ENCODE measurements at regions not wholly inside any gene's neighbourhood (a gene's known extent, or its start where the extent isn't known, plus 50 kb on each side); places are given as distances from the start of the nearest gene placed in this dataset.

- TF ChIP-seq, protein P1, sequence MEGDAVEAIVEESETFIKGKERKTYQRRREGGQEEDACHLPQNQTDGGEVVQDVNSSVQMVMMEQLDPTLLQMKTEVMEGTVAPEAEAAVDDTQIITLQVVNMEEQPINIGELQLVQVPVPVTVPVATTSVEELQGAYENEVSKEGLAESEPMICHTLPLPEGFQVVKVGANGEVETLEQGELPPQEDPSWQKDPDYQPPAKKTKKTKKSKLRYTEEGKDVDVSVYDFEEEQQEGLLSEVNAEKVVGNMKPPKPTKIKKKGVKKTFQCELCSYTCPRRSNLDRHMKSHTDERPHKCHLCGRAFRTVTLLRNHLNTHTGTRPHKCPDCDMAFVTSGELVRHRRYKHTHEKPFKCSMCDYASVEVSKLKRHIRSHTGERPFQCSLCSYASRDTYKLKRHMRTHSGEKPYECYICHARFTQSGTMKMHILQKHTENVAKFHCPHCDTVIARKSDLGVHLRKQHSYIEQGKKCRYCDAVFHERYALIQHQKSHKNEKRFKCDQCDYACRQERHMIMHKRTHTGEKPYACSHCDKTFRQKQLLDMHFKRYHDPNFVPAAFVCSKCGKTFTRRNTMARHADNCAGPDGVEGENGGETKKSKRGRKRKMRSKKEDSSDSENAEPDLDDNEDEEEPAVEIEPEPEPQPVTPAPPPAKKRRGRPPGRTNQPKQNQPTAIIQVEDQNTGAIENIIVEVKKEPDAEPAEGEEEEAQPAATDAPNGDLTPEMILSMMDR (IDR thresholded peaks at IDR 0.05; ENCODE audit: unreplicated experiment) = no peak
- POLR2A ChIA-PET = no interaction called here
- H3K4me3 Mint-ChIP-seq (ENCODE audit: unreplicated experiment) = no peak overlapping the region
- DNase-seq (ENCODE audit: unreplicated experiment) = no peak
- no peaks in the 10 kb centered on the region for H3K4me1 Mint-ChIP-seq (ENCODE audit: insufficient read depth, unreplicated experiment)
- BruUV-seq (replicated peaks) = no TSS peak
- intact Hi-C loops (cut with micrococcal nuclease) = no loop called here
- H3K36me3 Mint-ChIP-seq (ENCODE audit: insufficient read depth, unreplicated experiment) = no peaks in the 10 kb centered on the region
- no peaks in the 10 kb centered on the region for H3K9me3 Mint-ChIP-seq (ENCODE audit: unreplicated experiment)
- no peak overlapping the region for H3K27ac Mint-ChIP-seq (ENCODE audit: low read depth, unreplicated experiment)
- H3K27me3 Mint-ChIP-seq (ENCODE audit: insufficient read depth, unreplicated experiment) = no peaks in the 10 kb centered on the region
- CTCF ChIA-PET = no interaction called here
Observed at GRCh38 chr3:148584438-148584837, 113.3 kb upstream of the AGTR1 start.

DNA sequence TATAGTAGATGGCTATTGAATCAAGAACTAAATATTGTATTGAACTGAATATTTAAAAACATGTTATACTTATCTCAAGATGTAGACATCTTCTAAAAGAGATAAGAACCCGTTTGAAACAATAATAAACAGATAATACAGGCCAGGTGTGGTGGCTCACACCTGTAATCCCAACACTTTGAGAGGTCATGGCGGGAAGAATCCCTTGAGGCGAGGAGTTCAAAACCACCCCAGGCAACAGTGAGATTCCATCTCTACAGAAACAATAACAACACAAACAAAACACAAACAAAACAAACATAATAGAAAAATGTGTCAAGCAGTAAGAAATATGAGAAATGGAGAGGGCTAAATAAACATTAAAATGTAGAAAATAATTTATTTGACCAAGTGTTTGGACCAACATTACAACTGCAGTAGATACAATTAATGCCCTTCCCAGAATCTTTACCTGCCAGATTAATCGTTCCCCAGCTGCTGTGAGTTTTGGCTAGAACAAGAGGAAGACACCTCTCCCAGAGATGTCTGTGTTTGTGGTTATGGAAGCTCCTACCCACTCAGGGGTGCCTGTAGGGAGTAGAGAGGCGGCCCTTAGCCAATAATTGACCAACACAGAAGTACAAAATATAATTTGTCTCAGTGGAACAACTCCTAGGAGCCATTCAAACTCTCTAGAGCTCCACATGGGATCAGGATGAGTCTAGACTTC is 111.9 kb upstream of the AGTR1 start:
- no peak overlapping the region for H3K27ac Mint-ChIP-seq (ENCODE audit: low read depth, unreplicated experiment)
- intact Hi-C loops (cut with micrococcal nuclease) = no loop called here
- ChIA-PET CTCF (no interaction called here), POLR2A (interaction anchor here (0.7 kb wide), 1 partner anchor 87 kb away, joined by 3 read pairs; no protein-coding TSS in a partner anchor)
- no peaks in the 10 kb centered on the region for H3K9me3 Mint-ChIP-seq (ENCODE audit: unreplicated experiment)
- H3K4me1 Mint-ChIP-seq (ENCODE audit: insufficient read depth, unreplicated experiment) = no peaks in the 10 kb centered on the region
- no peaks in the 10 kb centered on the region for H3K36me3 Mint-ChIP-seq (ENCODE audit: insufficient read depth, unreplicated experiment)
- no peak overlapping the region for H3K4me3 Mint-ChIP-seq (ENCODE audit: unreplicated experiment)
- TF ChIP-seq, protein P1 (IDR thresholded peaks at IDR 0.05; ENCODE audit: unreplicated experiment) = no peak
- H3K27me3 Mint-ChIP-seq (ENCODE audit: insufficient read depth, unreplicated experiment) = no peaks in the 10 kb centered on the region
- no TSS peak for BruUV-seq (replicated peaks)
- DNase-seq (ENCODE audit: unreplicated experiment) = no peak

- CTCF ChIA-PET = interaction anchor here (0.7 kb wide), 1 partner anchor 14 kb away, joined by 3 read pairs; no protein-coding TSS in a partner anchor
- Mint-ChIP-seq H3K27me3 (ENCODE audit: insufficient read depth, unreplicated experiment) (peaks cover 13% of the 10 kb centered on the region), H3K4me3 (ENCODE audit: unreplicated experiment) (no peak overlapping the region), H3K9me3 (ENCODE audit: unreplicated experiment) (no peaks in the 10 kb centered on the region), H3K36me3 (ENCODE audit: insufficient read depth, unreplicated experiment) (no peaks in the 10 kb centered on the region), H3K27ac (ENCODE audit: low read depth, unreplicated experiment) (no peak overlapping the region), H3K4me1 (ENCODE audit: insufficient read depth, unreplicated experiment) (no peaks in the 10 kb centered on the region)
- TF ChIP-seq, protein P1 (IDR thresholded peaks at IDR 0.05; ENCODE audit: unreplicated experiment) = no peak
- no TSS peak for BruUV-seq (replicated peaks)
- intact Hi-C loops (cut with micrococcal nuclease) = no loop called here
- POLR2A ChIA-PET = no interaction called here
- no peak for DNase-seq (ENCODE audit: unreplicated experiment)
Observed at GRCh38 chr3:148588291-148588690, 109.4 kb upstream of the AGTR1 start.

- ChIA-PET CTCF (interaction anchor here (0.6 kb wide), 1 partner anchor 177 kb away, joined by 3 read pairs; no protein-coding TSS in a partner anchor), POLR2A (no interaction called here)
- no peaks in the 10 kb centered on the region for H3K4me1 Mint-ChIP-seq (ENCODE audit: insufficient read depth, unreplicated experiment)
- no peak overlapping the region for H3K4me3 Mint-ChIP-seq (ENCODE audit: unreplicated experiment)
- no TSS peak for BruUV-seq (replicated peaks)
- H3K9me3 Mint-ChIP-seq (ENCODE audit: unreplicated experiment) = no peaks in the 10 kb centered on the region
- TF ChIP-seq, protein P1 (IDR thresholded peaks at IDR 0.05; ENCODE audit: unreplicated experiment) = no peak
- H3K27ac Mint-ChIP-seq (ENCODE audit: low read depth, unreplicated experiment) = no peak overlapping the region
- H3K27me3 Mint-ChIP-seq (ENCODE audit: insufficient read depth, unreplicated experiment) = peaks cover 13% of the 10 kb centered on the region
- intact Hi-C loops (cut with micrococcal nuclease) = no loop called here
- no peaks in the 10 kb centered on the region for H3K36me3 Mint-ChIP-seq (ENCODE audit: insufficient read depth, unreplicated experiment)
- no peak for DNase-seq (ENCODE audit: unreplicated experiment)
Observed at GRCh38 chr3:148591525-148591924, 106.2 kb upstream of the AGTR1 start.
